PC-3 (cell line): ENCODE measurements at regions not wholly inside any gene's neighbourhood (a gene's known extent, or its start where the extent isn't known, plus 50 kb on each side); places are given as distances from the start of the nearest gene placed in this dataset.
"Not testable (repeated sequence)": the region's sequence is repeated elsewhere in the genome, so short reads cannot be mapped to it uniquely, and the experiment has no call there.

Experiments
- CTCF ChIP-seq: fragments of 300-600 bp; sonication (generic); conservative IDR thresholded peaks from 2 replicates; pipeline ENCODE4 v1.5.1; 2017; ENCODE audit warnings: antibody characterized with exemption, low read depth, mild to moderate bottlenecking, low read length
- EZH2 ChIP-seq: fragments of 300-600 bp; sonication (generic); IDR thresholded peaks from one replicate; pipeline ENCODE4 v1.6.1; 2017; ENCODE audit warnings: antibody characterized with exemption, mild to moderate bottlenecking, low read length; ENCODE audit not compliant: unreplicated experiment

GRCh38 chr12:34127379-34127778 lies 105.1 kb downstream of the ALG10 start:
- not testable (repeated sequence) for TF ChIP-seq EZH2, CTCF
